A172 (cell line): ENCODE measurements at regions not wholly inside any gene's neighbourhood (a gene's known extent, or its start where the extent isn't known, plus 50 kb on each side); places are given as distances from the start of the nearest gene placed in this dataset.

Experiments
- DNase-seq: peaks from one replicate; pipeline ENCODE4 v3.0.0-alpha.2; 2015; ENCODE audit warnings: low spot score

DNA sequence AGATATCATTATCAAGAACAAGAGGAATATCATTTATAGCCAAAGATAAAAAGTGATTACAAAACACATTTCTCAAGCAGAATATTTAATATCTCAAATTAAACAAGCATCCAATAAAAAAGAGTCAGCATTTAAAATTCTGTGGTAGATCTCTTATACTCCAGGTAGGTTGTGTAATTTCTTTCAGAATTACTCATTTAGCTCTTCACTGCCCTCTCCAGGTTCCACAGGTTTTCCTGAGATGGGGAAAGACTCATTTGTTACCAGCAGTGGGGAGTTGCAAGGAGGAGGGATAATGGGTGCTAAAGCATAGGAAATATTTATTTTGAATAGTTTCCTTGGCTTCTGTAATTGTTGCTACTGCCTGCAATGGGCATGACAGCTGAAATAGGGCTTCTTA is 83.1 kb upstream of the RASGRP1 start:
- DNase-seq = peak; percentile 35

DNA sequence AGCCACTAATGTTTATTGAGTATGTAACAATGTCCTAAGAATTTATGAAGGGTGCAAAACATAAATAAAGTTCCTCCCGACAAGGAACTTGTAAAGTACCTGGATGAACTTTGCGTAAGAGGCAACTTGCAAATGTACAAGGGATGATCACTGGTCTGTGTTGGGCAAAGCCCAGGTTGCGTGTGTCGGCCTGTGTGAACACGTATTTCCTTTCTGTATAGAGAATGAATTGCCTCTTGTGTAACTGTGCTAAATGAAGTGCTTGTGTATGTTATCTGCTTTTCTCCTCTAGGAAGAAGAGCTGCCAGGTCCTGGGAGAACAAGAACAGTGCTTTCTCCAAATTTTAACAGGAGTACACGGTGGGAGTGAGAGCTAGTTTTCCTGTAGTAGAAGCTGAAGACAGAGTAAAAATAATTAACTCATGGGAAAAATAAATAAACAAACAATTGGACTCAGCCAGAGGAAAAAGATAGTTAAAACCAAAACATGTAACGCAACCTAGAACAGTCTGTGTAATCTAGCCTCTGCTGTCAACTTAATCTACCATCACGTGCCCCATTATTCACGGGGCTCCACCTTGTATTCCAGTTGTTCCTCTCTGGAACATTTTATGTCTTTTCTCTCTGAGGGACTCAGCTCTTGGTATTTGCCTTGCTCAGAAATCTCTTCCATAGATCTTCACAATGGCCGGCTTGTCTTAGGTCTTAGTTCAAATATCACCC is 83.7 kb upstream of the RASGRP1 start:
- no peak for DNase-seq

DNA sequence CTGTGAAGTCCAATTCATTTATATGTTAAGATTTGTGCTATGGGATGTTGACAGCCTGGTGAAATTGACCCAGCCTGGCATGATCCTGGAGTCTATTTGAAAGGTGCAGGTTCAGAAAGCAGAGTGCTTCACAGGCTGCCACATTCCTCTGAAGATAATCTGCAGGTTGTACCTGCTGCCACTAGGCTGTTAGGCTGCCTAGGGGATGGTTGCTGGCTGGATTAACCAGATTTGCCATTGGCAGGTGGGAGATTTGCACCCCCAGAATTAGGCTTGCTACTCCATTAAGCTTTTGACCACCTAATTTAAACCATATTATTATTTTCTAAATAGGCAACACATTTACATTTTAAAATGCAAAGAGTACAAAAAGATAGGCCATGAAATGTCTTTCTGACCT is 85.8 kb upstream of the RASGRP1 start:
- no peak for DNase-seq

DNA sequence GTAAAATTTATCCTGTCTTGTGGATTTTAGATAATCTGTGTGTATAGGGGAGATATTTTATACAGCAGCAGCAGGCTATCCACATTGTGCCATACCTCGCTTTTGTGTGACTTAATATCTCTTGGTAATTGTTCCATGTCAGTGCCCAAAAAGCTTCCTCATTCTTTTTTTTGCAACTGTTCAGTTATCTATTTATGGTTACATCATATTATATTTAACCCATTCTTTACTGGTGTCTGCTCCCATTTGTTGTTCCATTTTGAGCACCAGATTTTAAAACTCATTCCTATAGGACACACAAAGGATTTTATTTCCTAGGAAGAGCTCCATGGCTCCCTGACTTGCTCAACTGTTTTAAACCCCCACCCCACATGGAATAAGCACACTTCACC is 86.3 kb upstream of the RASGRP1 start:
- DNase-seq = no peak

DNA sequence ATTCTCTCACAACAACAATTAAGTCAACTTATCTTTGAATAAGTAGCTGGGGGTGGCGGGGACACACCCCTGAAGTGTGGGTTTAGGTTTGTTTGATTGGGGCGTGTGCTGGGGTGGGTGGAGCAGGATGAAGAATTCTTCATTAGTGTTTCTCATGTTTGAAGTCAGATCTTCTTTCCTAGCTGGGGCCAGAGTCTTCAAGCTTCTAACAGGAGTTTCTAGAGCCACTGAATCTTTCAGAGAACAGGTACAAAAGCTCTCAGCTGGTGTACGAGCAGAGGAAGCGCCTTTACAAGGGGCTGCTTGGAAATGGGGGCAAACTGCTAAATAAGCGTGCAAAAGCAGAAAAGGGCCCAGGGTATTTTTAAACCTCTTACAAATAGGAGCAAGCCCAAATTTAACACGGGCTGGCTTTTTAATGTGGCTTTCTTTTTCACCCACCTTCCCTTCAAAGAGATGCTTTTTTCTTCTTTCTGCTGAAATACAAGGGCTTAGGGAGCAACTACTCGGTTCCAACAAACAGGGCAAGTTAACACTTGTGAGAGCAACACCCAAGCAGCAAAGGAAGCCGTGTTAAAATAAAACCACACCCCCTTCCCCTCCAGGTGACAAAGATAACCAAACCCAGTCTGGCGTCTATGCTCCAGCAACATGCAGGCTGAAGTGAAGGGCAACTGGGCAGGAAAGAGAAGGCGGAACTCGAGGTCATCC is 86.9 kb upstream of the RASGRP1 start:
- DNase-seq = no peak

DNA sequence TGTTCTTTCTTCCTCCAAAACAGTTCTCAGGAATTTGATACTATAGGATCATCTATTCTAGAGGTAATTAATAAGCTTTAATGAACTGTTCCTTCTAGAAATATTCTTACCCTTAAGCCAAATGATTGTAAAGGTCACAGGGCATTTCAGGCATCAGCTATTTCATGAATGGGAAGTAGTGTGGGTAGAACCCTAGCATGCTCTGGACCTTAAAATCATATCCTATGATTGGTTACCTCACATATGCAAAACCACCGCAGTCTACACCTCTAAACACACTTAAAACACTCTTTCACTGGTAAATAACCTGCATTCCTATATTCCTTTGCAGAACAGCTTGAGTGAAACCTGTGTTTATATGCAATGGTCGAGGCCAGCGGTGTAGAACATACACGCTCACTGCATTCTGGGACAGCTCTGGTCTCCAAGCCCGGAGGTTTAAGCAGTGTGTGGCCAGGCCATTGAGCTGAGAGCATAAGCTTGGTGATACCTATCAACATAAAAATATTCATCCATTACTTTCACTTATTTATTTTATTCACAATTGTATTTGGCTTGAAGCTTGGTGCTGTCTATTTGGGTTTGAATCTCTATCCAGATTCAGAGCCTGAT is 87.7 kb upstream of the RASGRP1 start:
- DNase-seq = no peak

DNA sequence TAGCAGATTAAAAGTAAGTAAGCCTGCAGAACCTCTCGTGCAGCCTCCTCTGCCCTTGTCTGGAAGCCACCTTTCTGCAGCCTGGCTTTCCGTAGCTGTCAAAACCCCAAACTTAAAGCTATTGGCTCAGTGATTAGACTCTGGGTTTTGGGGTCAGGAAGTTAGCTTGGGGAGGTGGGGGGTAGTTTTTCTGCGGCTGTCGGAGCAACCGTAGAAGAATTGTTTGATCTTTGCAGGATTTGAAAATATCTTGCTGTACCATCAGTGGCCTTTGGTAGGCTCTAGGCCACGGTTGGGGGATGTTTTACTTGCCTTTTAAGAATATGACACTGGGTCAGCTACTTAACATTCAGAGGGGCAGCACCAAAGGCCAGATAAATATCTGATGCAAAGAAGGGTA is 88.4 kb upstream of the RASGRP1 start:
- DNase-seq = no peak

DNA sequence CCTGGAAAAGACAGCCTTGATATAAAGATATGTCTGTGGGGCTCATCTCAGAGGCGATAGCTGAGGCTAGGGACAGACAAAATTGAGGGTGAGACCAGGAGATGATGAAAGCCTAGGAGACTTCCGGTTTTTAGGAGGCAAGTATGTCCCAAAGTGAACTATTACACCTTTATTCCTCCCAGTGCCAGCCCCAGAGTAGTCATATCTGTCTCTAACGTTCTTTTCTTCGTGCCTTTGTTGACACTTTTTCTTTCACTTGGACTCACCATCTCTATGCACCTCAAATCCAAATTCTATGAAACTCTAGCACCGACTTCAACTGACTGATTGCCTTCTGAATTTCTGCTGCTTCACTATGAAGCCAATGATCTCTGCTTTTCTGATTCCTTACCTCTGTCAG is 93.8 kb upstream of the RASGRP1 start:
- DNase-seq = no peak

DNA sequence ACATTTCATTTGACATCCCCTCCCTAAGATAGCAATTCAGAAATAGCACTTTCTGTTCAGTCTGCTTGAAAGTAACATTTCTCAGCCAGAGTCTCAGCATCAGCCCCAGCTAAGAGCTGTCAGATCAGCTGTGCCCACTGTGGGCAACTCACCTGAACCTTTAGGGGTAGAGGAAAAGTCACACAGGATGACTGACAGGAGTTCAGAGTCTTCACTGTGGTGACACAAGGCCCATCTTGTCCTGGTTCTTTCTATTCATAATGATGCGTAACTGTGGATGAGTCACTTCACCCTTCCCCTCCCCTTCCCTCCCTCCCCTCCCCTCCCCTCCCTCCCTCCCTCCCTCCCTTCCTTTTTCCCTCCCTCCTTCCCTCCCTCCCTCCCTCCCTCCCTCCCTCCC is 96.1 kb upstream of the RASGRP1 start:
- DNase-seq = no peak

DNA sequence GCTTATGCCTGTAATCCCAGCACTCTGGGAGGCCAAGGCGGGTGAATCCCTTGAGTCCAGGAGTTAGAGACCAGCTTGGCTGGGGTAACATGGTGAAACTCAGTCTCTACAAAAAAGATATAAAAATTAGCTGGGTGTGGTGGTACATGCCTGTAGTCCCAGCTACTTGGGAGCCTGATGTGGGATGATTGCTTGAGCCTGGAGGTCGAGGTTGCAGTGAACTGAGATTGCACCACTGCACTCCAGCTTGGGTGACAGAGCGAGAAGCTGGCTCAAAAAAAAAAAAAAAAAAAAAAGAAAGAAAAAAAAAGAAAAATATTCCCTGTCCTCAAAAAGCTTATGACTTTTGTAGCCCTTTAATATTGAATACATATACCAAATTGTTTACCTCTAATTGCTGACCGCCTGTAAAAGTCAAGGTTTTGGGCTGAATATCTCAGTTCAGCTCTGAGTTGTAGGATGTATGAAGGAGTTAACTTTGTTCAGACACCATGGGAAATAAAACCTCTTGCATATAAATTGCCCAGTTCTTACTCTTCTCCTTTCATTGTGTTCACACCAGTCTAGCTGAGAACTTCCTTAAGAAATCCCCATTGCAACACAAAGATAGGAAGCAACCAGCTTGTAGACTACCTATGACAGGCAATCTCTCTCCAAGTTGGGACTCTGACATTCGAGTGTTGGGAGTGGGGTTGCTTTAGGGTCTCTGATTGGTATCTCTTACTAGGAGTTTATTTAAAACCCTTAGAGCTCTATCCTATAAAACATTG is 97.6 kb upstream of the RASGRP1 start:
- DNase-seq = no peak

DNA sequence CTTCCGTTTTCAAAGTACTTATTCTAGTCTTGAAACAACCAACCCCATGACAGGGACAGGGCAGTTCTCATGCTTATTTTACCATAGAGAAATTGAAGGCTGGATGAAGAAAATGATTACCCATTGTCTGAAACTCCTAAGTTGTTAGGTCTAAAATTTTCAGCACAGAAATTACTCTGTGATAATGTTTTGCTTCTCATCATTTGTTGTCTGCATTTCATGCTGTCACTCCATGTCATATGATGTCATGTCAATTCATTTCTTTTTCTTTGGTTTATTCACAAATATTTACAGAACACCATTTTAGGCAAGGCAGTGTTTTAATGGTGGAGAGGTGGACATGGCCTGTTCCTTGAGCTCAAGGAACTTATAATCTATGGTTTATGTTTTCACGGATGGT is 98.2 kb upstream of the RASGRP1 start:
- no peak for DNase-seq

DNA sequence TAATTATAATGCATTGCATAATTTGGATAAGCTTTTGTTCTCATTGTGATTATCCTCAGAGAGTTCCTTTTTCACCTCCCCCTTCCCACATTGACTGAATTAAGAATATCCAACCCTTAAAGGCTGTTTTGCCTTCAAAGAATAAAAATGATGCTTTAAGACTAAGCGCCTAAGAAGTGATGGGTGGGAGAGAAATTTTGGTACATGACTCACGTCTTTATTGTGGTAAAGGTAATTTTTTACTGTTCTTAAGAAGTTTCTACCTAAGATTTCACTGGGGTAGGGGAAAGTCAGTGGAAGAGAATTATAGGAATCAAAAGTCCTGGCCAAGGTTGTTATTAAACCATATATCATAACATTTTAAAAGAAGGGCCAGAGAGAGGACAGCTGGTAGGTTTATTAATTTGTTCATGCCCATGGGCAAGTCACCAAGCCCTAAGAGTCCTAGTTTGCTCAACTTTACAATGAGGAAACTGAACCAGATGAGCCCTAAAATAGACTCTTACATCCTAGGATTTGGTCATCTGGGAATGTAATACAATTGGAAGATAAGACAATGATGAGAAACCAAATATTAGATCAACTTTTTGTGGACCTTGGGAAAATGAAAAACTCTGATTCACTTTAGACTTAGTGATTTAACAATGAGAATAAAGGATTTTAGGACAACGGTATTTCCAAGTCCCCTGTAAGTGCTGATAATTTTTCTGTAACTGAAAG is 101.1 kb upstream of the RASGRP1 start:
- DNase-seq = no peak

DNA sequence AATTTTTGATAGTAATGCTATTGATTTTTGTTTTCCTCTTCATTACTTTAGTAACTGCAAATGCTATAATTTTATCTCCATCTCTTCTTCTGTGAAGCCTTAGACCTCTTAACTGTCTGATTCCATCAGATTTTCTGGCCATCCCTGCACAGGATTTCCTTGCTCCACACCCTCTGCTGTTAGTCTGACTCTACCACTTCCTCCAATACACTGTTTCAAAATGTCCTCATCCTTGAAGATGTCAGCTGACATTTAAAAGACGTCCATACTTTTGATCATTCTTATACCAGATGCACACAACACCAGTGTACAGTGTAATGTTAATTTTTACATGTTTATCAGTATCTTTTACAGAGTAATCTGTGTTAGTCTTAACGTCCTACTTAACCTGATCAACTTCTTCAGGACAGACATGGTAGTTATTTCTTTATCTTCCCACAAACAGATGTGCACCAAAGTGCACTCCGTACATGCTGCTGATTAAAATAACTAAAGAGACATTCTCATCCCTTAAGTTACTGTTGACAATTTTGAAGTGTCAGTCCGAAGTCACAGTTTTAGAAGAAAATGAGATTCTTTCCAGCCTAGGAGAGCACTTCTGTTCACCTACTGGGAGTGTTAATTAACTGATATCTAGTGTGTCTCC is 102.4 kb upstream of the RASGRP1 start:
- no peak for DNase-seq

DNA sequence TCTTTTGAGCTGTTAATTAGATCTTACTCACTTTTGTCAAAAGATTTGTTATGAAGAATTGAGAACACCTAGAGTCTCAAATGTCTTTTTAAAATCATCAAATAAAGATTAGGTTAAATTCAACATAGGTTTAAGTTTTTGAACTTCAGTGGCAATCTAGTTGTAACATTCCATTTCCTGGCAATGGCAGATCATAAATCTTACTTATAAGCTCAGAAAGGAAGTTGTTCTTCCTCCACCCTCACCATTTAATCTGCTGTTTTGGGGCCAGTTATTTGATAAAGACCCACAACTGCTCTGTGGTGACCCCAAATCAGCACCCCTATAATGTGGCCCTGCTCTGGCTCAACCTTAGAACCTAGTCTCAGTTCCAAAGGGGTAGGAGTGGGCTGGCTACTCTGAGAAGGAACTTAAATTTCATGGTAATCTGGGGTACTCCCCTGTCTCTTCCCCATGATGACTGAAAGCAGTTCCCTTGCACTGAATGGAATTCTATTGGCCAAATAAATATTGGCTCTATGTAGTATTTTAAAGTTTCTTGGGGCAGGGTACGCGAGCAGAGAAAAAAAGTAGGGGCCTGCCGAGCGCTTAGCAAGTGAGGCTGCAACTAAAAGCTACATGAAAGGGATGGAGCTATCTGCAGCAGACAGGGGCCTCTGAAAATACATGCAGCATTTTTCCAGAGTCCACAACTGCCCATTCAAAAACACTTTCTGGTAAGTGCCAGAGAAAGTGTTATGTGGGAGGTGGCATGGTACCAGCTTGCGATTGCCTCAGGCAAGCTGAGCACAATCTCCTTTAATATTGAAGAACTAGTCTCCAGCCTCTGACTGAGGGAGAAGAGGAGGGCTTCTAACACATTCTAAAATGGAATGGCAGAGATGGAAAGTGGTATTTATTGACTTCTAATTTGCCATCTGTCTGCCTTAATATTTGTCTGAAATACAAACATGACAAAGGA is 103.6 kb upstream of the RASGRP1 start:
- no peak for DNase-seq

DNA sequence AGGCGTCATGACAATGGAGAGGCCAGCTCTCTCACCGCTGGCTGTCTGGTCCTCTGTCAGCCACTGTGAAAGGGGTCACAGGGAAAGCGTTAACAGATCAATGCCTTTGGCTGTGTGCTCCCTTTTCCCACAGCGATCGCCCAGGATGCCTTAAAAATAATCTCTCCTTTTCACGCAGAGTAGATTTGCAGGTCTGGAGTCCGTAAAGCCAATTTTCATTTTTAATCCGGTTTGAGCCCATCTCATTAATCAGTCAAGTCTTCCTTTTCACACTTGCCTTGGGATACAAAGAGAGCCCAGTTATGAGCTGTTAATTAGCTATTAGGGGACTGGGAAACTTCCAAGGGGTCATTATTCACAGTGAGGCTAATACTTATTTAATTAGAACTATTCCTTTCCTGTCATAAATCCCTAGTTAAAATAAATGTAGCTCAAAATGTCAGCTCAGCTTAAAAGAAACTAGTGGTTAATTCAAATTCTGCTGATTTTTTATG is 104.3 kb upstream of the RASGRP1 start:
- no peak for DNase-seq

DNA sequence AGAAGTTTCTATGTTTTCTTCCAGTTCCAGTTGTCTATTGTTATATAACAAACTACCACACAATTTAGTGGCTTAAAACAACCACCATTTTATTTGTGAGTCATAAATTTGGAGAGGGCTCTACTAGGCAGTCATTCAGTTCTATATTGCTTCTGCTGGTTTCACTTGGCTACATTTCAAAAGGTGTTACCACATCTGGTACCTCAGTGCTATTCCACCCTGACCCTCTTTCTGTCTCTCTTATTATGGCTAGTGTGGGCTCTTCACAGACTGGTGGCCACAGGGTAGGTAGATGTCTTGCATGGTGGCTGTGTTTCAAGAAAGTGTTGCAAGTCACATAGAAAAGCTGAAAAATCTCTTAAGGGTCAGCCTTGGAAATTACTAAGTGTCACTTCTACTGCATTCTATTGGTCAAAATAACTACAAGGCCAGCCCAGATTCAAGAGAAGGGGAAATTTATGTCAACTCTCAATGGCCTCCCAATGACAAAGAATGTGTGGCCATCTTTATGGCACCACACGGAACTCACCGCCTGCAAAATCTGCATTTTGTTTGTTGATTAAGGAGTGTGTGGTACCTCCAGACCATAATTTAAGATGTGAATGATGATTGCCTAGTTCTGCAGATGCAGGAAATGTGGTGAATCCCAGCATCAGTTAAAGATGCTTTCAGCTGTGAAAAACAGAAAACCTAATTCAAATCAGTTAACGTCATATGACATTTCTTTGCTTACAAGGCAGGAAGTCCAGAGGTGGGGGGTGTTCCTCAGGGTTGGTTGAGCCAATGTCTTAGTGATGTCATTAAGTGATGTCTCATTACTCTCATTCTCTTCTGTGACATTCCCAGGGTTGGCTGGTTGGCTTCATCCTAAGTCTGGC is 105.8 kb upstream of the RASGRP1 start:
- DNase-seq = no peak

DNA sequence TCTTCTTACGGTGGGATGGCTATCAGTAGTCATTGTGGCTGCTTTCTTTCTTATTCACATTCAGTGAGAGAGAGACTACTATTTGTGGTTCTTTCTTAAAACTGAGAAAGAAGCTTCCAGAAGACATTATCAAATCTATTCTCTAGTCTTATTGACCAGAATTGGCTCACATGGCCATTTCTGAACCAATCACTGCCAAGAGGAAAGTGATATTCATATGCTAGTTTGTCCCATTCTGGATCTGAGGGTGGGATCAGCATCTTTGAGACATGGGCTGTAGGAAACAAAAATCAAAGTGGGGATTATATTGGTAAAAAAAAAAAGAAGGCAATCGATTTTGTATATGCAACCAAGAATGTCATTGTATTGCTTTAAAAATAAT is 106.4 kb upstream of the RASGRP1 start:
- DNase-seq = no peak

DNA sequence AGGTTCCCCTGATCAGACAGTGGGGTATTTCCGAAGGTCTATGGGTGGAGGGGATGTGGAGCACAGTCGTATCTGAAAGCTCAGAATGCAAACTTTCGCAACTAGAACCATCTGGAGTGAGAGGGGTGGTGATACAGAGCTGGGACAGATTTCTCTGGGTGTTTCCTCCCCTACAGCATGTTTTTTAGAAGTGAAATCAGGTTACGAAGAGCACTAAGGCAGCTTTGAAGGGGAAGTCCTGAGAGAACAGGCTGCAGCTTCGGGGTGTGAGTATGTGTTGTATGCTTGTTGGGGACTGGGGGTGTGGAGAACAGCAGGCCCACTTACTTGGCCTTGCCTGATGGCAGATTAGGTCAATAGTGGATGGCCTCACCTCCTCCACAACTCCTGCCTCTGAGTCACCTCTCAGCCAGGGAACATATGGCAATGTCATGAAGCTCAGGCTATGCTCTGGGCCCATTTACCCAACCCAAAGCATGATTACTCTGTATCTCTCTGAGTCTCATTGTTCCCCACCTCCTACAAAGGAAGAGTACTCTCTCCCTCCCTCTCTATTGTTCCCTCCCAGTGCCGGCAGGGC is 107.2 kb upstream of the RASGRP1 start:
- DNase-seq = no peak

DNA sequence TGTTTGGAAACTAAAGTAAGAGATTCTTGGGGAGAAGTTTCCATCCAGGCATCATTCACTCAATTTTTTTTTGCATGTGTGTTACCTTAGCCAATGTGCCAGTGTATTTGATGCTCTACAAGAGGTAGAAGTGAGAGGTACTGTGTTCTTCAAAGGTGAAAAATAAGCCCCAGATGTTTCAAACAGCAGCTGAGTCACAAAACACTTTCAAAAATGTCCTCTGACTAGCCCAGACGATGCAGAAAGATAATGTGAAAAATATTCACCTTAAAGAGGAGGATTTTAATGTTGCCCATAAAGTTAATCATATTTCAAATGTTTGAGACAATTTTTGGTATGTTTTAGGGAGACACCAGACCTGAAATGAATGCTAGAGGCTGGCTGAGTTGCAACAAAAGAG is 107.7 kb upstream of the RASGRP1 start:
- no peak for DNase-seq
